ENCODE measurements at regions not wholly inside any gene's neighbourhood (a gene's known extent, or its start where the extent isn't known, plus 50 kb on each side); places are given as distances from the start of the nearest gene placed in this dataset.

DNA sequence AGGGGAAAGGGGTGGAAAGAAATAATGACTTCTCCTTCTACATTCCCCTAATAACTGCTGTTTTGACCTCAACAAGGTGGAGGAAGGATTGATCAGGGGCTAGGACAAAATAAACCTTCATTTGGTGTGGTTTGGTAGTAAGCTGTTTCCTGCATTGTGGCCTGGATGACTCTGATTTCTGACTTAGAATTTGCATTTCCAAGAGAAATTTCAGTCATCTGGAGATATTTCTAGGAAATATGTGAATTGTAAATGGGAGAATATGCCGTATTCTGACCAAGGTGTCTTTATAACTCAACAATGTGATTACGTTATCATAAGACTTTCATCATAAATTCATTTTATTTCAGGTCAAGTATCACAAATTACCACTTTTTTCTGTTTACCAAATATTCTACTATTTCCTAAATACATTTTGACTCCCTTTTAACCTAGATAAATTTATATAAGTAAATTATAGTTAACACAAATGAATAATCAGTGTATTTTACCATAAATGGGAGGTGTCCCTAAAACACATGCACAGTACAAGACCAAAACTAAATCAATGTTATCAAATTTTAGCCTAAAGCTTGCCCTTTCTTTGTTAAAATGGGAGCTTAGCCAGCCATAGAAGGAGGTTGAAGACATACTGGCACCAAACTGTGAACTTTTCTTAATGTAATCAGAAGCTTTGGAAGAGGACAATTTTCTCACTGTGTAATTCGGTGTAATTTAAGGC, 828.8 kb downstream of the TMTC2 start:
- no peaks in the 10 kb centered on the region for H3K4me1 ChIP-seq

DNA sequence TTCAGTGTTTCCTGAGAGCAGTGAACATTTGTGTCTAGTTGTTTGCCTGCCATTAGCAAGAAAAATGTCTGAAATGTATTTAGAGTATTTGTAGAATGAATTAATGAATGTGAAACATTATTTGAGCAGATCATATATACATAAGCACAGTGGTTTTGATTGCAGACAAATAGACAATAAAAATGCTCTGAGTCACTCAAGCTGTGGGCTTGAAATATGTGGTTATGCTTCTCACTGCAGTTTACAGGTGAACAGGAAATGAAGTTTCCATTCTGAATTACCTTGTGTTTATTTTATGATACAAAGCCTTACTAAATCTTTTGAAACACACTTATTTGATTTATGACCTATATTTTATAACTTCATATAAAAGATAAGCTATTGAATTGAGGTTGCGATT, 827.7 kb downstream of the TMTC2 start:
- ChIA-PET POLR2A (no interaction called here), CTCF (no interaction called here)
- 54% methylated on average over 1 of the region's 1 CpG for WGBS (ENCODE audit: missing lambda C conversion rate)
- FAIRE-seq: no peak
- DNase-seq (ENCODE audit: low read depth in 1 of 2, low spot score in 1 of 2): no peak
- Histone ChIP-seq H3K4me2 (no peak overlapping the region), H3K27ac (no peak overlapping the region), H3K9me3 (no peaks in the 10 kb centered on the region), H3K4me3 (no peak overlapping the region), H3K4me1 (no peaks in the 10 kb centered on the region)
- no peak for ATAC-seq
- TF ChIP-seq SREBF2 (IDR thresholded peaks at IDR 0.05) (no peak), REST (IDR thresholded peaks at IDR 0.05) (no peak), MYC (IDR thresholded peaks at IDR 0.05; ENCODE audit: borderline replicate concordance, low read length) (no peak), ZFP36 (IDR thresholded peaks at IDR 0.05; ENCODE audit: borderline replicate concordance, partially characterized antibody) (no peak), EP300 (IDR thresholded peaks at IDR 0.05) (no peak), EHMT2 (IDR thresholded peaks at IDR 0.05; ENCODE audit: low read depth) (no peak), ZSCAN20 (CRISPR knock-in tag; IDR thresholded peaks at IDR 0.05) (no peak), JUN (IDR thresholded peaks at IDR 0.05) (no peak), EHF (CRISPR knock-in tag; IDR thresholded peaks at IDR 0.05) (no peak), ZC3H11A (IDR thresholded peaks at IDR 0.05) (no peak), HDAC2 (IDR thresholded peaks at IDR 0.05) (no peak), CBX2 (IDR thresholded peaks at IDR 0.05; ENCODE audit: borderline replicate concordance, low read depth) (no peak), CTCF (IDR thresholded peaks at IDR 0.05) (no peak)
- TF ChIP-seq, protein P1, sequence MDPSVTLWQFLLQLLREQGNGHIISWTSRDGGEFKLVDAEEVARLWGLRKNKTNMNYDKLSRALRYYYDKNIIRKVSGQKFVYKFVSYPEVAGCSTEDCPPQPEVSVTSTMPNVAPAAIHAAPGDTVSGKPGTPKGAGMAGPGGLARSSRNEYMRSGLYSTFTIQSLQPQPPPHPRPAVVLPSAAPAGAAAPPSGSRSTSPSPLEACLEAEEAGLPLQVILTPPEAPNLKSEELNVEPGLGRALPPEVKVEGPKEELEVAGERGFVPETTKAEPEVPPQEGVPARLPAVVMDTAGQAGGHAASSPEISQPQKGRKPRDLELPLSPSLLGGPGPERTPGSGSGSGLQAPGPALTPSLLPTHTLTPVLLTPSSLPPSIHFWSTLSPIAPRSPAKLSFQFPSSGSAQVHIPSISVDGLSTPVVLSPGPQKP (IDR thresholded peaks at IDR 0.05; ENCODE audit: low read depth, low read length): no peak

More for the DNA sequence above, 828.8 kb downstream of the TMTC2 start:
- CTCF ChIA-PET: no interaction called here
- WGBS (ENCODE audit: missing lambda C conversion rate): 41% methylated on average over 3 of the region's 3 CpGs
- DNase-seq (ENCODE audit: low read depth in 1 of 2, low spot score in 1 of 2) (no peak), ATAC-seq (no peak), FAIRE-seq (no peak)
- no peaks in the 10 kb centered on the region for H3K9me3 ChIP-seq
- no peak overlapping the region for H3K4me2 ChIP-seq
- H3K4me3 ChIP-seq: no peak overlapping the region
- POLR2A ChIA-PET: no interaction called here
- TF ChIP-seq, protein P1 (IDR thresholded peaks at IDR 0.05; ENCODE audit: low read depth, low read length): no peak
- TF ChIP-seq RARB (CRISPR knock-in tag; IDR thresholded peaks at IDR 0.05): no peak
- no peak for TF ChIP-seq FOSB (CRISPR knock-in tag; IDR thresholded peaks at IDR 0.05)
- no peak for TF ChIP-seq CTCF (IDR thresholded peaks at IDR 0.05)
- H3K27ac ChIP-seq: no peak overlapping the region

Measured in A549 (cell line).